ENCODE measurements at regions not wholly inside any gene's neighbourhood (a gene's known extent, or its start where the extent isn't known, plus 50 kb on each side); places are given as distances from the start of the nearest gene placed in this dataset.
"Not testable (repeated sequence)": the region's sequence is repeated elsewhere in the genome, so short reads cannot be mapped to it uniquely, and the experiment has no call there.

DNA sequence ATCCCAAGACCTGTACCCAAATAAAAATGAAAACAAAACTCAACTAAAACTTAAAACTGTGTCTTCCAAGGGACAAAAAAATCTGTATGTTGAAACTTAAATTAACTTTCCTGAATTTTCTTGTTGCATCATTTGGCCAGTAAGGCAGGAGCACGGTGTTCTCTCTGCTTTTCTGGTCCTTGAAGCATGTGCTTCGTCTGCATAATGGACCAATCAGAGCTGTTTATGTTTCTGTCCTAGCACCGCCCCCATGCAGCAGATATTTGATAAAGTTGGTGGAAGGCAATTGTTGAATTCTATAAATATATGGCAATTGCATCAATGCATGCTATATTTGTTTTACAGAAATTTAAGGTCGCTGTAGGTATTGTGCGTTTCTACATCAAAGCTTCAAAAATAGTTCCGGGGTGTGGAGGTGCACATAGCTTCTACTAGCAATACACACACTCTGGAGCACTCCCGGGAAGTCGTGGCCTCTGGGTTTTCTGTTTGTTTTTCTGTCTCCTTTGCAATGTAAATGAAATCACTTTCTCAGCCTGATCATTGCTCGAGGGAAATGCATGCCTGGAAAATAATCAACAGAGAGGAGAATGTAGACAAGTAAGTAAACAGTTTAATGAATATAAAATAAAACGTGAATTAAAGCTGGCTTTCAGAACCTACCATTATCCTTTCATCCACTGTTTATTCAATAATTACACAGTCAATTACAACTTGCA, 206.3 kb downstream of the BCAS1 start:
- not testable (repeated sequence) for H3K36me3 ChIP-seq; H3K27me3 ChIP-seq; H3K9me3 ChIP-seq; H3K4me1 ChIP-seq; H3K4me3 ChIP-seq (ENCODE audit: low read depth, low read length); DNase-seq

DNA sequence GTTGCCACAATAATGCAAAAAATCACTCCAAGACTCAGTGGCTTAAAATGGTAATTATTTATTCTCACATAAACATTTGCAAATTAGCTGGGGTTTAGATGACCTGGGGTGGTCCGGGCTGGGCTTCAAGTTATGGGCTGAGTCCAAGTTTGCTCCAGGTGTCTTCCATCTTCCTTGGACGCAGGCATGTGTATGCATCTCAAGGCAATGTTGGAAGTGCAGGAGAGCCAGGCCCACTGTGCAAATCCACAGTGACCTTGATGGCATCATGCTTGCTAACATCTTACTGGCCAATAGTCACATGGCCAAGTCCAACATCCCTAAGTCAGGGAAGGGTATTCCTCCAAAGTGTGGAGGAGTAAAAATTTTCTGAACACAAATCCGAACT, 206.9 kb downstream of the BCAS1 start:
- not testable (repeated sequence) for H3K4me1 ChIP-seq; H3K9me3 ChIP-seq; H3K4me3 ChIP-seq (ENCODE audit: low read depth, low read length); H3K36me3 ChIP-seq; DNase-seq; H3K27me3 ChIP-seq

DNA sequence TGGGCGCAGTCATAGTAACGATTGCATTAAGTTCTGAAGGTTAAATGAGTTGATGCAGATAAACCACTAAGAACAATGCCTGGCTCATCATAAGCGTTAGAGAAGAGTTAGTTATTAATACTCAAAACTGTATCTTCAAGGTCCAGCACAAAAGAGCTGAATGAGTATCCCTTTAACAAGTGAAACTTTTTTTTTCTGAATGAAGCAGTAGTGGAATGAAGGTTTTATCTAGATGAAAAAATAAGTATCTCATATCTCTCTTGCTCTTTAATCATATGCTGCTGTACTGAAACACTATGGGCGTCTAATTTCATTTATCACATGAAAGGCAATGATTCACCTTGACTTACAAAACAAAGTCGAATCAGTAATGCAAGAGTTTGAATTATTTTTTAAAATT, 207.4 kb downstream of the BCAS1 start:
- H3K4me1 ChIP-seq; H3K27me3 ChIP-seq; H3K9me3 ChIP-seq; DNase-seq; H3K4me3 ChIP-seq (ENCODE audit: low read depth, low read length); H3K36me3 ChIP-seq: not testable (repeated sequence)

DNA sequence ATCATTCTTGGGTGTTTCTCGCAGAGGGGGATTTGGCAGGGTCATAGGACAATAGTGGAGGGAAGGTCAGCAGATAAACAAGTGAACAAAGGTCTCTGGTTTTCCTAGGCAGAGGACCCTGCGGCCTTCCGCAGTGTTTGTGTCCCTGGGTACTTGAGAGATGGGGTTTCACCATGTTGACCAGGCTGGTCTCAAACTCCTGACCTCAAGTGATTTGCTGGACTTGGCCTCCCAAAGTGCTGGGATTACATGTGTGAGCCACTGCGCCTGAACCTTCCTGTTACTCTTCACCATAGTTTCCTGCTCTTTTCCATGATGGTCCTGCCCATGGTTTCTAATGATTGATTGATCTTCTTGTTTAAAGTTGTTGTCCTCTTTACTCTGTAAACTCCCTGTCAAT, 207.9 kb downstream of the BCAS1 start:
- not testable (repeated sequence) for H3K27me3 ChIP-seq; DNase-seq; H3K9me3 ChIP-seq; H3K36me3 ChIP-seq; H3K4me1 ChIP-seq; H3K4me3 ChIP-seq (ENCODE audit: low read depth, low read length)

DNA sequence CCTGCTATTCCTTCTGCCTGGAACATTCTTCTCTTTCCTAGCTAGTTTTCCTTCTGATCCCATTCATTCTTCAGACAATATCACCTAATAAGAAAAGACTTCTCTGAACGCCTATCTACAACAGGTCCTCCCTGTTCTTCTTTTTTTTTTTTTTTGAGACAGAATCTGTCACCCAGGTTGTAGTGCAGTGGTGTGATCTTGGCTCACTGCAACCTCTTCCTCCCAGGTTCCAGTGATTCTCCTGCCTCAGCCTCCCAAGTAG, 208.3 kb downstream of the BCAS1 start:
- not testable (repeated sequence) for H3K9me3 ChIP-seq; H3K27me3 ChIP-seq; H3K4me1 ChIP-seq; DNase-seq; H3K36me3 ChIP-seq; H3K4me3 ChIP-seq (ENCODE audit: low read depth, low read length)

DNA sequence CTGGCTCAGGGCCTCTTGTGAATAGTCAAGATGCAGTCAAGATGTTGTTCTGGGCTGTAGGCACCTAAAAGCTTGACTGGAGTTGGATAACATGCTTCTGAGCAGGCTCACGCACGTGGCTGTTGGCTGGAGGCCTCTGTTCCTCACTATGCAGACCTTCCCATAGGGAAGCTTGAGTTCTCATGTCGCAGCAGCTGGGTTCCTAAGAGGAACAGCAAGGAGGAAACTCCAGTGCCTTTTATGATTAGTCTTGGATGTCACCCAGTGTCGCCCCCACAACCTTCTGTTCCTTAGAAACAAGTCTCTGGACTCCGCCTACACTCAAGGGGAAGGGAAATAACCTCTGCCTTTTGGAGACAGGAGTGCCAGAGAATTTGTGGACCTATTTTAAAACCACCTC, 210.7 kb downstream of the BCAS1 start:
- TF ChIP-seq, protein P1, sequence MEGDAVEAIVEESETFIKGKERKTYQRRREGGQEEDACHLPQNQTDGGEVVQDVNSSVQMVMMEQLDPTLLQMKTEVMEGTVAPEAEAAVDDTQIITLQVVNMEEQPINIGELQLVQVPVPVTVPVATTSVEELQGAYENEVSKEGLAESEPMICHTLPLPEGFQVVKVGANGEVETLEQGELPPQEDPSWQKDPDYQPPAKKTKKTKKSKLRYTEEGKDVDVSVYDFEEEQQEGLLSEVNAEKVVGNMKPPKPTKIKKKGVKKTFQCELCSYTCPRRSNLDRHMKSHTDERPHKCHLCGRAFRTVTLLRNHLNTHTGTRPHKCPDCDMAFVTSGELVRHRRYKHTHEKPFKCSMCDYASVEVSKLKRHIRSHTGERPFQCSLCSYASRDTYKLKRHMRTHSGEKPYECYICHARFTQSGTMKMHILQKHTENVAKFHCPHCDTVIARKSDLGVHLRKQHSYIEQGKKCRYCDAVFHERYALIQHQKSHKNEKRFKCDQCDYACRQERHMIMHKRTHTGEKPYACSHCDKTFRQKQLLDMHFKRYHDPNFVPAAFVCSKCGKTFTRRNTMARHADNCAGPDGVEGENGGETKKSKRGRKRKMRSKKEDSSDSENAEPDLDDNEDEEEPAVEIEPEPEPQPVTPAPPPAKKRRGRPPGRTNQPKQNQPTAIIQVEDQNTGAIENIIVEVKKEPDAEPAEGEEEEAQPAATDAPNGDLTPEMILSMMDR (IDR thresholded peaks at IDR 0.05; ENCODE audit: low read depth, low read length), result no peak
- no peak for DNase-seq
- Histone ChIP-seq H3K4me1 (peaks cover 4% of the 10 kb centered on the region), H3K4me3 (ENCODE audit: low read depth, low read length) (no peak overlapping the region), H3K27me3 (no peaks in the 10 kb centered on the region), H3K36me3 (no peaks in the 10 kb centered on the region), H3K9me3 (no peaks in the 10 kb centered on the region)

DNA sequence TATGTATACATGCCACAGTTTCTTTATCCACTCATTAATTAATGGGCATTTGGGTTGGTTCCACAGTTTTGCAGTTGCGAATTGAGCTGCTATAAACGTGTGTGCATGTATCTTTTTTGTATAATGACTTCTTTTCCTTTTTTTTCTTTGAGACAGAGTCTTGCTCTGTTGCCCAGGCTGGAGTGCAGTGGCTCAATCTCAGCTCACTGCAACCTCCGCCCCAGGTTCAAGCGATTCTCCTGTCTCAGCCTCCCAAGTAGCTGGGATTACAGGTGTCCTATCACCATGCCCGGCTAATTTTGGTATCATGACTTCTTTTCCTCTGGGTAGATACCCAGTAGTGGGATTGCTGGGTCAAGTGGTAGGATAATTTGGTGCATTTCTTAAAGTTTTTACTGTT, 211.4 kb downstream of the BCAS1 start:
- not testable (repeated sequence) for H3K36me3 ChIP-seq; H3K4me3 ChIP-seq (ENCODE audit: low read depth, low read length); H3K27me3 ChIP-seq; H3K9me3 ChIP-seq; DNase-seq; H3K4me1 ChIP-seq

DNA sequence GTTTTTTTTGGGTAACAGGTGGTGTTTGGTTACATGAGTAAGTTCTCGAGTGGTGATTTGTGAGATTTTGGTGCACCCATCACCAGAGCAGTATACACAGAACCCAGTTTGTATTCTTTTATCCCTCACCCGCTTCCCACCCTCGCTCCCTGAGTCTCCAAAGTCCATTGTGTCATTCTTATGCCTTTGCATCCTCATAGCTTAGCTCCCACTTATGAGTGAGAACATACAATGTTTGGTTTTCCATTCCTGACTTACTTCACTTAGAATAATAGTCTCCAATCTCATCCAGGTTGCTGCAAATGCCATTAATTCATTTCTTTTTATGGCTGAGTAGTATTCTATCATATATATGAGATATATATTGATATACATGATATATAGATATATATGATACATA, 211.9 kb downstream of the BCAS1 start:
- not testable (repeated sequence) for H3K36me3 ChIP-seq; H3K27me3 ChIP-seq; H3K4me1 ChIP-seq; DNase-seq; H3K4me3 ChIP-seq (ENCODE audit: low read depth, low read length); H3K9me3 ChIP-seq

DNA sequence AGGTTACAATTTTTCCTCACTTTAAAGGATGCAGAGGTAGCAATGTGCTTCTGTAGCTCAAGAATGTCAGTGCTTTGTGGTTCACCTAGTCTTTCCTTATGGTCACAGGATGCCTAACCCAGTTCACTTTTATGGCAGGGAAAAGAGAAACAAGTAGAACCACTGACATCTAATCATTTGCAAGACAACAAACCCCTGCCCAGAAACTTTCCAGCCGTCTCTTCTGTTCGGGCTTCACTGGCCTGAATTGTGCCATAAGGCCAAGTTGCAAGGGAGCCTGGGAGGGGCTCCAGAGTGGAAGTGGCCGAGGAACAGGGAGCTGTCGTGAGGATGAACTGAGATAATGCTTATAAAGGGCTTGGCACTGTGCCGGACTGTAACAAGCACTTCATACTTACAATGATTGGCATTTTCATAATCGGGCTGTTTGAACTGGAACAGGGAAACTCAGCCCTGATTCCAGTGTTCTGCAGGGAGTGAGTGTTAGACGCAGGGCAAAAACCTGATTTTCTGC, 212.6 kb downstream of the BCAS1 start:
- no peaks in the 10 kb centered on the region for H3K36me3 ChIP-seq
- DNase-seq, result peak; percentile 44
- H3K27me3 ChIP-seq, result no peaks in the 10 kb centered on the region
- no peak overlapping the region for H3K4me3 ChIP-seq (ENCODE audit: low read depth, low read length)
- H3K4me1 ChIP-seq, result peaks cover 4% of the 10 kb centered on the region; the same call in 1 of the 2 replicates
- TF ChIP-seq, protein P1 (IDR thresholded peaks at IDR 0.05; ENCODE audit: low read depth, low read length), result no peak
- H3K9me3 ChIP-seq, result no peaks in the 10 kb centered on the region

Measured in BE2C (cell line).